ENCODE measurements at regions not wholly inside any gene's neighbourhood (a gene's known extent, or its start where the extent isn't known, plus 50 kb on each side); places are given as distances from the start of the nearest gene placed in this dataset.

- TF ChIP-seq, protein P1, sequence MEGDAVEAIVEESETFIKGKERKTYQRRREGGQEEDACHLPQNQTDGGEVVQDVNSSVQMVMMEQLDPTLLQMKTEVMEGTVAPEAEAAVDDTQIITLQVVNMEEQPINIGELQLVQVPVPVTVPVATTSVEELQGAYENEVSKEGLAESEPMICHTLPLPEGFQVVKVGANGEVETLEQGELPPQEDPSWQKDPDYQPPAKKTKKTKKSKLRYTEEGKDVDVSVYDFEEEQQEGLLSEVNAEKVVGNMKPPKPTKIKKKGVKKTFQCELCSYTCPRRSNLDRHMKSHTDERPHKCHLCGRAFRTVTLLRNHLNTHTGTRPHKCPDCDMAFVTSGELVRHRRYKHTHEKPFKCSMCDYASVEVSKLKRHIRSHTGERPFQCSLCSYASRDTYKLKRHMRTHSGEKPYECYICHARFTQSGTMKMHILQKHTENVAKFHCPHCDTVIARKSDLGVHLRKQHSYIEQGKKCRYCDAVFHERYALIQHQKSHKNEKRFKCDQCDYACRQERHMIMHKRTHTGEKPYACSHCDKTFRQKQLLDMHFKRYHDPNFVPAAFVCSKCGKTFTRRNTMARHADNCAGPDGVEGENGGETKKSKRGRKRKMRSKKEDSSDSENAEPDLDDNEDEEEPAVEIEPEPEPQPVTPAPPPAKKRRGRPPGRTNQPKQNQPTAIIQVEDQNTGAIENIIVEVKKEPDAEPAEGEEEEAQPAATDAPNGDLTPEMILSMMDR (conservative IDR thresholded peaks at IDR 0.05; ENCODE audit: low read depth, low read length): no peak
- no peak for TF ChIP-seq EZH2 (IDR thresholded peaks at IDR 0.05; ENCODE audit: borderline replicate concordance, low read depth, low read length, poor library complexity, severe bottlenecking)
These were observed 161.2 kb downstream of the FGF18 start for GRCh38 chr5:171580502-171581265.

Measured in A673 (cell line).